Fibroblast of the aortic adventitia (primary cell): ENCODE measurements at regions not wholly inside any gene's neighbourhood (a gene's known extent, or its start where the extent isn't known, plus 50 kb on each side); places are given as distances from the start of the nearest gene placed in this dataset.

ENCODE experiments used
- DNase-seq: peaks from one replicate; pipeline ENCODE4 v3.0.0-alpha.2; 2010; ENCODE audit warnings: low read depth
- H3K4me3 ChIP-seq: 2 replicates; pipeline ENCODE4 v1.5.1; 2011; ENCODE audit warnings: low read depth, mild to moderate bottlenecking, control low read depth, low read length, moderate library complexity
- TF ChIP-seq, protein P1 (sequence below): IDR thresholded peaks from 2 replicates; pipeline ENCODE4 v1.5.1; 2011; ENCODE audit warnings: mild to moderate bottlenecking, low read length, control low read depth, inconsistent platforms; ENCODE audit not compliant: insufficient read depth

DNA sequence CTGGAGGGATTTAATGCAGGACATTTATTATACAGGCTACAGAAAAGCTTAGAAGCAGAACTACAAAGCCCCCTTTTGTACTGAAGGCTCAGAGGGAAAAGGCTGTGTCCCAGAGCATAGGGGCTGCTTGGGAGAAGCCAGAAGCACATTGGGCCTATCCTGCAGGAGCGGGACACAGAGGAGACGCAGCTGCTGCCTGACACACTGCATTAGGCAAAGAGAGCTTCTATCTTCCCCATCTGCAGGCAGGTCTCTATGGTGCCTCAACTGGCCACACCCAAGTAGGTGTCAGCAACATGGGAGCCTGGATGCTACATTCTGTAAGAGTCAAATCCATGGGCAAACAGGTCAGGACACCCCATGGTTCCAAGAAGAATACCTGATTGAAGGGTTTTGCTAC, 595.9 kb downstream of the AJAP1 start:
- H3K4me3 ChIP-seq: no peak overlapping the region
- TF ChIP-seq, protein P1, sequence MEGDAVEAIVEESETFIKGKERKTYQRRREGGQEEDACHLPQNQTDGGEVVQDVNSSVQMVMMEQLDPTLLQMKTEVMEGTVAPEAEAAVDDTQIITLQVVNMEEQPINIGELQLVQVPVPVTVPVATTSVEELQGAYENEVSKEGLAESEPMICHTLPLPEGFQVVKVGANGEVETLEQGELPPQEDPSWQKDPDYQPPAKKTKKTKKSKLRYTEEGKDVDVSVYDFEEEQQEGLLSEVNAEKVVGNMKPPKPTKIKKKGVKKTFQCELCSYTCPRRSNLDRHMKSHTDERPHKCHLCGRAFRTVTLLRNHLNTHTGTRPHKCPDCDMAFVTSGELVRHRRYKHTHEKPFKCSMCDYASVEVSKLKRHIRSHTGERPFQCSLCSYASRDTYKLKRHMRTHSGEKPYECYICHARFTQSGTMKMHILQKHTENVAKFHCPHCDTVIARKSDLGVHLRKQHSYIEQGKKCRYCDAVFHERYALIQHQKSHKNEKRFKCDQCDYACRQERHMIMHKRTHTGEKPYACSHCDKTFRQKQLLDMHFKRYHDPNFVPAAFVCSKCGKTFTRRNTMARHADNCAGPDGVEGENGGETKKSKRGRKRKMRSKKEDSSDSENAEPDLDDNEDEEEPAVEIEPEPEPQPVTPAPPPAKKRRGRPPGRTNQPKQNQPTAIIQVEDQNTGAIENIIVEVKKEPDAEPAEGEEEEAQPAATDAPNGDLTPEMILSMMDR: no peak
- no peak for DNase-seq

DNA sequence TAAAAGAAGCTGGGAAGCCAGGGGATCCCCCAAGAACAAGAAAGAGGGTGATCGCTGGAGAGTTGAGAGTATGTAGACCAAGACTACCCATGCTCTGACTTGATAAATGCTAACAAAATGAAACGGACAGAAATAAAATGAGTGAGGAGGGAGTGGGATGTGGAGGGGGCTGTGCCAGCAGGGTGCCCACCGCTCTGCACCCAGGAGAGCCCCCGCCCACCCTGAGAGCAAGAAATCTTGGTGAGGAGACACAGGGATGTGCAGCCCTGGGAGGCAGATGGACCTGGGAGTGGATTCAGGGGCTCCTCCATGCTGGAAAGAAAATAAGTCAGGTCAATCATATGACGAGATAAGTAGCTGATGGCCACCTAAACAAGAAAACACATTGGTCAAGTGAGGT, 590.9 kb downstream of the AJAP1 start:
- TF ChIP-seq, protein P1: no peak
- H3K4me3 ChIP-seq: no peak overlapping the region
- DNase-seq: no peak

DNA sequence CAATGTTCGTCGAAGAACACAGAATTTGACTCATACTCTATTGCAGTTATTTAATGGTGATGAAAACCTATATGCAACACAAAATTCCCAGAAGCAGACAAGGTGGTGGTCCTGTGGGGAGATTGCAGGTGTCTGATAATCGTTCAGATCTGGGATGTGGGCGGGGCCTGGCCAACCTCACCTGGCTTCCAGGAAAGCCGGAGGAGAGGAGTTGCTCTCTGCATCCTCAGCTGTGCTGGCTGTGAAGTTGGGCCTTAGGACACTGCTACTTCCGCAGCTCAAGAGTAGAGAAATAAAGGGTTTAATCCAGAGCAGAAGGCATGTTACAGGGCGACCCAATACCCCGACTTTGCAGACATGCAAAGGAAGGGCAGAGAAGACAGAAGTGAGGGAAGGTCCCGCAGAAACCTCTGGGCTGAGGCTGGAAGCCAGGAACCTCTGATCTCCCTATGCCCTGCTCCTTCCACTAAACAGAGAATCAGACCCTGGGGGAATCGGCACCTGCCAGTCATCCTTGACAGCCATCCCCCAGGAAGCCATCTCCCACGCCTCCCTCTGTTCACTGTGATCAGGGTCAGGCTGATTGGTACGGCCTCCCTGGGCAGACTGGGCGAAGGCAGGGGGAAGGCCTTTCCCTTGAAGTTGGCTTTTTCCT, 590.3 kb downstream of the AJAP1 start:
- no peak overlapping the region for H3K4me3 ChIP-seq
- no peak for DNase-seq
- TF ChIP-seq, protein P1: no peak

DNA sequence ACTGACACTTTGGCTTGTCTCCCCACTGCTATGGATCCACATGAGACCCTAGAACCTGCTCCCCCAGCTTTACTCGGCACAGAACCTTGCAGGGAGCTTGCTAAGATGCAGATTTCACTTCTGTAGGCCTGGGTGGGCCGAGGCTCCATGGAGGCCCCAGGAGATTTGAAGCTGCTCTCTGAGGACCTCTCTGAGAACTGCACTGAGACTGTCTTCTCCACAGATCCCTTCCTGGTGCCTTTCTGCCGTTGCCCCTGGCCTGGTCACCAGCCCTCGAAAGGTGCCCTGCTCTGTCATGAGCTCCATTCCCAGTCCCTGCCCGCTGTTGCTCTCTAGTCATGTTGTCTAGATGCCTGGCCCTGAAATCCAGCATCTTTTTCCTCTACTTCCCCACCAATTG, 588.4 kb downstream of the AJAP1 start:
- TF ChIP-seq, protein P1: no peak
- no peak for DNase-seq

DNA sequence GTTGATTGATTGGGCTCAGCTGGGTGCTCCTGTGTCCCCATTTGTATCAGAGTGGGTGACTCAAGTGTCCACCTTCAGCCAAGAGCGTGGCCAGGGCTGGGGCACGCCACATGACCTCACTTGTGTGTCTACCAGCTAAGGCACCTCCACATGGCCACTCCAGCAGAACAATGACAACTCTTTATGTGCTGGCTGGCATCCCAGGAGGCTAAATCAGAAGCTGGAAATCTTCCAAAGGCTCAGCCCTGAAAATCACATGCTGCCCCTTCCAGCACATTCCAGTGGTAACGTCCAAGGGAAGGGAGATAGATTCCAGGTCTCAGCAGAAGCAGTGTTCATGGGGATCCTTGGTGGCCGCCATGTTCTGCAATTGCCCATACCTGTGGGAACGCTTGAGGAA, 585.5 kb downstream of the AJAP1 start:
- TF ChIP-seq, protein P1: no peak
- no peak for DNase-seq
- H3K4me3 ChIP-seq: no peak overlapping the region

More for the DNA sequence above, 588.4 kb downstream of the AJAP1 start:
- no peak overlapping the region for H3K4me3 ChIP-seq

DNA sequence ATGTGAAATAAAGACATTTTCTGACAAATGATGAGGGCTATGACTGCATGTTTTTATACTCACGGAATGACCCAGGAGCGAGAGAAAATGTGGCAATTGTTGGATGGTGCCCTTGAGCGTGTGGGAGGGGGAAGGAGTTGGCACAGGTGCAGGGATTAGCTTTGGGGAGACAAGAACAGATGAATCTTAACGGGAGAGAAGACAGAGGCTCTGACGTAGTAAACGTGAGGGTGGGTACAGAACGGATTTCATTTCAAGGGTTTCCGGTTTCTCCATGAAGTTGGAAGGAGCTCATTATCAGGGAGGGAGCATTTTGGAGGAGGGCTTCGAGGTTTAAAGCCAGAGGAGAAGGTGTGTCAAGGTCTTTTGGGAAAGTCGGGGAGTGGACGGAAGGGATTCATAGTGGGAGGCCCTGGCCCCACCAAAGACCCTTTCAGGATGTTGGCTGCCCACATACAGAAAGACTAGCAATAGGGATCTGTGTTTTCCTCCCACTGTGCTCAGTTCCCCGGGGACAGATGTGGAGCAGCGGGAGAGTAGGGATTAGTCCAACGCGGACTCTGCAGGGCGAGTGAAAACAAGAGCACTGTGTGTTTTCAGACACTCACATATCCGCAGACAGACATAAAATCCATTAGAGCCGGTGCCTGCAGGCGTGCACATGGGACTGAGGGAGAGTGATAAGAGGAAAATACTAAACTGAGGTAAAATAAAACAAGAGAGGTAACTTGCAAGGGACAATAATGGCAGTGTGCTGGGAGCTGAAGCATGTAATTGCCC, 584.1 kb downstream of the AJAP1 start:
- DNase-seq: no peak
- H3K4me3 ChIP-seq: no peak overlapping the region
- TF ChIP-seq, protein P1: no peak
